ENCODE measurements at regions not wholly inside any gene's neighbourhood (a gene's known extent, or its start where the extent isn't known, plus 50 kb on each side); places are given as distances from the start of the nearest gene placed in this dataset.
"Not testable (repeated sequence)": the region's sequence is repeated elsewhere in the genome, so short reads cannot be mapped to it uniquely, and the experiment has no call there.

DNA sequence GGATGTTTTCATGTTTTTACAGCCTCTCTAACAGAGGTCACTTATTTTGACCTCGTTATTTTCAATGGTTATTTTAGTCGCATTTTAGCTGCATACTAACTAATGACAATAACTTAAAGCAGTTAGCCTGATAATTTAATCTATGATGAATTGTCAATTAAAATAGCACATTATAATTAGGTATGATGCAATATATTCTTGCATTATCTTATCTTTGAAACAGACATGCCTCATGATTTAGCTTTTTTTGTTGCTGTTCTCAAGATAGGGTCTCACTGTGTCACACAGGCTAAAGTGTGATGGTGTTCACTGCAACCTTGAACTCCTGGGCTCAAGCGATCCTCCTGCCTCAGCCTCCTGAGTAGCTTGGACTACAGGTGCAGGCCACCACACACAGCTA lies 126.4 kb downstream of the KBTBD2 start:
- H3K27me3 ChIP-seq (ENCODE audit: control insufficient read depth in 3 of 3, insufficient read depth in 3 of 3, low read length in 3 of 3), result peaks cover 0 to 4% (median 0%) of the 10 kb centered on the region in 3 donors
- no peak overlapping the region for H3K4me3 ChIP-seq (ENCODE audit: low read length in 3 of 3)
- H3K9ac ChIP-seq (ENCODE audit: low read depth in 1 of 3, low read length in 3 of 3), result no peak overlapping the region
- H3K9me3 ChIP-seq (ENCODE audit: control insufficient read depth in 3 of 3, low read length in 3 of 3), result no peaks in the 10 kb centered on the region
- no peaks in the 10 kb centered on the region for H3K4me1 ChIP-seq (ENCODE audit: control insufficient read depth in 3 of 3, insufficient read depth in 3 of 3, low read length in 3 of 3)
- no peak overlapping the region for H3K27ac ChIP-seq (ENCODE audit: low read depth, low read length)
- no peaks in the 10 kb centered on the region for H3K36me3 ChIP-seq (ENCODE audit: control insufficient read depth in 3 of 3, insufficient read depth in 3 of 3, low read length in 3 of 3)

DNA sequence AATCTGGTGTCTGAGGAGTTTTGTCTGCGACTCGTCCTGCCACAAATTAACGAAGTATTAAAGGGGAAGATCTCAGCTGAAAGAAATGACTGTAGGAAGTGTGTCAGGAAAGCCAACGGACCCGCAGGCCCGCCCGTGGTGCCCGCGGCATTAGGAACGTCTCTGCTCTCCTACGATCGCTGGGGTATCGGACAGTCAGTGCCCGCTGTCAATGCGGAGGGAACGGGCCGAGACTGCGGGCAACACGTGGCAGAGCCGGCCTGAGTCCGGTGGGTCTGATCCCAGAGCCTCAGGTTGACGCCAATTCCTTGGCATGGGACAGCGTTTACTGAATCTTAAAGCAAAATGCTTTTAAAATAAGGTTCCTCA lies 128.7 kb downstream of the KBTBD2 start:
- no peaks in the 10 kb centered on the region for H3K9me3 ChIP-seq (ENCODE audit: control insufficient read depth in 3 of 3, low read length in 3 of 3)
- no peak overlapping the region for H3K9ac ChIP-seq (ENCODE audit: low read depth in 1 of 3, low read length in 3 of 3)
- no peaks in the 10 kb centered on the region for H3K4me1 ChIP-seq (ENCODE audit: control insufficient read depth in 3 of 3, insufficient read depth in 3 of 3, low read length in 3 of 3)
- H3K4me3 ChIP-seq (ENCODE audit: low read length in 3 of 3), result no peak overlapping the region
- H3K36me3 ChIP-seq (ENCODE audit: control insufficient read depth in 3 of 3, insufficient read depth in 3 of 3, low read length in 3 of 3), result no peaks in the 10 kb centered on the region
- H3K27ac ChIP-seq (ENCODE audit: low read depth, low read length), result no peak overlapping the region
- peaks cover 0 to 4% (median 0%) of the 10 kb centered on the region in 3 donors for H3K27me3 ChIP-seq (ENCODE audit: control insufficient read depth in 3 of 3, insufficient read depth in 3 of 3, low read length in 3 of 3)

DNA sequence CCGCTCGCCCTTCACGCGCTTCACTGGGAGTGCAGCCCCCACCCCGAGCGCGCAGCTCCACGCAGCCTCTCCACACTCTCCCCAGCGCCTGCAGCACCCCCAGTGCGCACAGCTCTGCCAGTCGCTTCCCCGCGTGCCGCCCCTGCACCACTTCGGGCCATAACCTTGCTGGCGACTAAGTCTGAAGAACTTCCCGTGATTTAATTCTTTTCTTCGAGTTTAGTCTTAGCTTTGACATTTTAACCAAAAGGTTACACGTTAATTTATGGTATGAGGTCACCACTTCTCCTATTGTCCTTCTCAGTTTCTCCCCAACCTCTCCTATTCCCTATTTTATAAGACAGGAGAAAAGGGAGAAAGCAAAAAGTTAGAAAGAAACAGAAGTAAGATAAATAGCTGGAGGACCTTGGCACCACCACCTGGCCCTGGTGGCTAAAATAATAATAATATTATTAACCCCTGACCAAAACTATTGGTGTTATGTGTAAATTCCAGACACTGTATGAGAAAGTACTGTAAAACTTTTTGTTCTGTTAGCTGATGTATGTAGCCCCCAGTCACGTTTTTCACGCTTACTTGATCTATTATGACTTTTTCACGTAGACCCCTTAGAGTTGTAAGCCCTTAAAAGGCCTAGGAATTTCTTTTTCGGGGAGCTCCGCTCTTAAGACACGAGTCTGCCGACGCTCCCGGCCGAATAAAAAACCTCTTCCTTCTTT lies 129.2 kb downstream of the KBTBD2 start:
- not testable (repeated sequence) for H3K4me3 ChIP-seq (ENCODE audit: low read length in 3 of 3); H3K9ac ChIP-seq (ENCODE audit: low read depth in 1 of 3, low read length in 3 of 3); H3K27ac ChIP-seq (ENCODE audit: low read depth, low read length); H3K4me1 ChIP-seq (ENCODE audit: control insufficient read depth in 3 of 3, insufficient read depth in 3 of 3, low read length in 3 of 3); H3K27me3 ChIP-seq (ENCODE audit: control insufficient read depth in 3 of 3, insufficient read depth in 3 of 3, low read length in 3 of 3); H3K36me3 ChIP-seq (ENCODE audit: control insufficient read depth in 3 of 3, insufficient read depth in 3 of 3, low read length in 3 of 3); H3K9me3 ChIP-seq (ENCODE audit: control insufficient read depth in 3 of 3, low read length in 3 of 3)

DNA sequence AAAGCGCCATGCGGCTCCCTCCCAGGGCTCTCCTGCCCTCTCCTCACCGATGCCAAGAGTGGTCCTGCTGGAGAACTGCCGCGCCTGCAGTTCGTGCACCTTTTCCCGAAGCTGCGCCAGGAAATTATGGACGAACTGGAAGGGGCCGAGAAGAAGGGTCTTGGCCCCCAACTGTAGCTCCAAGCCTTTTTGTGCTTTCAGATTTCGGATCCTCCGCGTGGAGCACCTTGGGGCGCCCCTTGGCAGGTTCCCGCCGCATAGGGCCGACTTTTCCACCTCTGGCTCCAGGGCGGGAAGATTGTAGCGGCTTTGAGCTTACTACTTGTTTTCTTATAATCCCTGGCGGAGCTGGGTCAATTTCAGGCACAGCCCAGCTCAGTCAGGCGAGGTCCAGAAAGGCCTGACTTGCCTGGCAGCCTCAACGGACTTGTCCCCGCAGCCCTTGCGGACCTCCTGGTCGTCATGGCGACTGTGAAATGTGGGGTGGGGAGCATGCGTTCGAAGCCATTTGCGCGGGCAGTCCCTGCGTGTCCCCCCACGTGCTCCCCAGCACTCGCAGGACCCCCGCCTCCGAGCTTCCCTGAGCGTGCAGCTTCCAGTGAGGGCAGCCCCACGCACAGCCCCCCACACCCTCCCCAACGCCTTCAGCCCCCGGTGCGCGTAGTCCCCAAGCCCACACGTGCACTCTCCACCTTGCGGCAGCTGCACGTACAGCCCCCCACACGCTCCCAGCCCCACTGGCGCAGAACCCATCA lies 129.9 kb downstream of the KBTBD2 start:
- Histone ChIP-seq H3K36me3 (ENCODE audit: control insufficient read depth in 3 of 3, insufficient read depth in 3 of 3, low read length in 3 of 3) (no peaks in the 10 kb centered on the region), H3K9ac (ENCODE audit: low read depth in 1 of 3, low read length in 3 of 3) (no peak overlapping the region), H3K27me3 (ENCODE audit: control insufficient read depth in 3 of 3, insufficient read depth in 3 of 3, low read length in 3 of 3) (peaks cover 0 to 4% (median 0%) of the 10 kb centered on the region in 3 donors), H3K4me3 (ENCODE audit: low read length in 3 of 3) (no peak overlapping the region), H3K9me3 (ENCODE audit: control insufficient read depth in 3 of 3, low read length in 3 of 3) (no peaks in the 10 kb centered on the region), H3K27ac (ENCODE audit: low read depth, low read length) (no peak overlapping the region), H3K4me1 (ENCODE audit: control insufficient read depth in 3 of 3, insufficient read depth in 3 of 3, low read length in 3 of 3) (no peaks in the 10 kb centered on the region)

DNA sequence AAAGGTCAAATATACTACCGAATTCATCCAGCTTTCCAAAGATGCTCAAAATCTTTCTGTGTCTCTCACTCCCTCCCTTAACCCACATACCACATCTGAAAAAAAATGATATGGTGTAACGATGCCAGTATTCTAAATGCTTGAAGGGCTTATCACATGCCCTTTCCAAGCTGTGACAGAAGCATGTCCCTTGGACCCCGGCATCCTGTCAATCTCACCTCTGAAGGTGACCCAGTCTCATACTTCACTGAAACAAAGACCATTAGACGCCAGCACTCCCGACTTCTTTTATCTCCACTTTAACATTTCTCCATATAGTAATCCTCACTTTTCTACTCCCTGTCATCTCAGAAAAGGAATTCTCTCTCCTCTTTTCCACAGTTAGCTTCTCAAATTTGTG lies 130.8 kb downstream of the KBTBD2 start:
- not testable (repeated sequence) for H3K4me1 ChIP-seq (ENCODE audit: control insufficient read depth in 3 of 3, insufficient read depth in 3 of 3, low read length in 3 of 3); H3K27me3 ChIP-seq (ENCODE audit: control insufficient read depth in 3 of 3, insufficient read depth in 3 of 3, low read length in 3 of 3); H3K4me3 ChIP-seq (ENCODE audit: low read length in 3 of 3); H3K9me3 ChIP-seq (ENCODE audit: control insufficient read depth in 3 of 3, low read length in 3 of 3); H3K9ac ChIP-seq (ENCODE audit: low read depth in 1 of 3, low read length in 3 of 3); H3K27ac ChIP-seq (ENCODE audit: low read depth, low read length); H3K36me3 ChIP-seq (ENCODE audit: control insufficient read depth in 3 of 3, insufficient read depth in 3 of 3, low read length in 3 of 3)

DNA sequence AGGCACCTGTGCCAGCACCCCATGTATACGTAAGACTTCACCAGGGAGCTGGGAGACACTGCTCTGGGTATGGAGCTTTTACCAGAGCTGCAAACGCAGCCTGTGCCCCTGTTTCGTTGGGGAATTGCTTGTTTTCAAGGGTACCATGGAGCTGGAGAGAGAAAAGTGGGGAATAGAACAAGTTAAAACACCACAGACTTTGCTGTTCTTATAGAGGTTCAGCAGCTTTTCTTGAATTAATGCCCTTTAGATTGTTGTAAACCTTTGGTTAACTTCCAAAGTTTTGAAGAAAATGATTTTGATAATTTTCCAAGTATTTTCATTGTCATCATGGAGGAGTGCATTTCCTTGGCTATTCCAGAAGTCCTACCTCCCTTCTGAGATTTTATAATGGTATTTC lies 131.7 kb downstream of the KBTBD2 start:
- not testable (repeated sequence) for H3K27me3 ChIP-seq (ENCODE audit: control insufficient read depth in 3 of 3, insufficient read depth in 3 of 3, low read length in 3 of 3); H3K4me1 ChIP-seq (ENCODE audit: control insufficient read depth in 3 of 3, insufficient read depth in 3 of 3, low read length in 3 of 3); H3K36me3 ChIP-seq (ENCODE audit: control insufficient read depth in 3 of 3, insufficient read depth in 3 of 3, low read length in 3 of 3); H3K9me3 ChIP-seq (ENCODE audit: control insufficient read depth in 3 of 3, low read length in 3 of 3); H3K9ac ChIP-seq (ENCODE audit: low read depth in 1 of 3, low read length in 3 of 3); H3K27ac ChIP-seq (ENCODE audit: low read depth, low read length); H3K4me3 ChIP-seq (ENCODE audit: low read length in 3 of 3)

DNA sequence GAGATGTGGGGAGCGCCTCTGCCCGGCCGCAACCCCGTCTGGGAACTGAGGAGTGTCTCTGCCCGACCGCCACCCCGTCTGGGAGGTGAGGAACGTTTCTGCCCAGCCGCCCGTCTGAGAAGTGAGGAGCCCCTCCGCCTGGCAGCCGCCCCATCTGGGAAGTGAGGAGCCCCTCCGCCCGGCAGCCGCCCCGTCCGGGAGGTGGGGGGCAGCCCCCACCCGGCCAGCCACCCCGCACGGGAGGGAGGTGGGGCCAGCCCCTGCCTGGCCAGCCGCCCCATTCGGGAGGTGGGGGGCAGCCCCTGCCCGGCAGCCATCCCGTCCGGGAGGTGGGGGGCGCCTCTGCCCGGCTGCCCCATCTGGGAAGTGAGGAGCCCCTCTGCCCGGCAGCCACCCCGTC lies 137.7 kb downstream of the KBTBD2 start:
- not testable (repeated sequence) for H3K36me3 ChIP-seq (ENCODE audit: control insufficient read depth in 3 of 3, insufficient read depth in 3 of 3, low read length in 3 of 3); H3K4me1 ChIP-seq (ENCODE audit: control insufficient read depth in 3 of 3, insufficient read depth in 3 of 3, low read length in 3 of 3); H3K4me3 ChIP-seq (ENCODE audit: low read length in 3 of 3); H3K27me3 ChIP-seq (ENCODE audit: control insufficient read depth in 3 of 3, insufficient read depth in 3 of 3, low read length in 3 of 3); H3K9ac ChIP-seq (ENCODE audit: low read depth in 1 of 3, low read length in 3 of 3); H3K27ac ChIP-seq (ENCODE audit: low read depth, low read length); H3K9me3 ChIP-seq (ENCODE audit: control insufficient read depth in 3 of 3, low read length in 3 of 3)

DNA sequence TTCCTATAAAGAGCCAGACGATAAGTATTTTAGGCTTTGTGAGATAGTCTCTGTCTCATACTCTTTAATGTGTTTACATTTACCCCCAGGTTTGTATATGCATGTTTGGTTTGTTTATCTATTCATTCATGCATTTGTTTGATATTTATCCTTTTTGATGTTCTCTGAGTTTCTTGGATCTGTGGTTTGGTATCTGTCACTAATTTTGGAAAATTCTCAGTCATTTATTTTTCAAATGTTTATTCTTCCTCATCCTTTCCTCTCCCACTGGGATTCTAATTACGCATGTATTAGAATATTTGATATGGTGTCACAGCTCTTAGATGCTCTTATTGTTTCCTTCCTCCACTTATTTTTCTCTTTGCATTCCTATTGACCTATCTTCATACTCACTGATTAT lies 143.2 kb downstream of the KBTBD2 start:
- H3K4me3 ChIP-seq (ENCODE audit: low read length in 3 of 3); H3K9ac ChIP-seq (ENCODE audit: low read depth in 1 of 3, low read length in 3 of 3); H3K9me3 ChIP-seq (ENCODE audit: control insufficient read depth in 3 of 3, low read length in 3 of 3); H3K27me3 ChIP-seq (ENCODE audit: control insufficient read depth in 3 of 3, insufficient read depth in 3 of 3, low read length in 3 of 3); H3K4me1 ChIP-seq (ENCODE audit: control insufficient read depth in 3 of 3, insufficient read depth in 3 of 3, low read length in 3 of 3); H3K36me3 ChIP-seq (ENCODE audit: control insufficient read depth in 3 of 3, insufficient read depth in 3 of 3, low read length in 3 of 3); H3K27ac ChIP-seq (ENCODE audit: low read depth, low read length): not testable (repeated sequence)

DNA sequence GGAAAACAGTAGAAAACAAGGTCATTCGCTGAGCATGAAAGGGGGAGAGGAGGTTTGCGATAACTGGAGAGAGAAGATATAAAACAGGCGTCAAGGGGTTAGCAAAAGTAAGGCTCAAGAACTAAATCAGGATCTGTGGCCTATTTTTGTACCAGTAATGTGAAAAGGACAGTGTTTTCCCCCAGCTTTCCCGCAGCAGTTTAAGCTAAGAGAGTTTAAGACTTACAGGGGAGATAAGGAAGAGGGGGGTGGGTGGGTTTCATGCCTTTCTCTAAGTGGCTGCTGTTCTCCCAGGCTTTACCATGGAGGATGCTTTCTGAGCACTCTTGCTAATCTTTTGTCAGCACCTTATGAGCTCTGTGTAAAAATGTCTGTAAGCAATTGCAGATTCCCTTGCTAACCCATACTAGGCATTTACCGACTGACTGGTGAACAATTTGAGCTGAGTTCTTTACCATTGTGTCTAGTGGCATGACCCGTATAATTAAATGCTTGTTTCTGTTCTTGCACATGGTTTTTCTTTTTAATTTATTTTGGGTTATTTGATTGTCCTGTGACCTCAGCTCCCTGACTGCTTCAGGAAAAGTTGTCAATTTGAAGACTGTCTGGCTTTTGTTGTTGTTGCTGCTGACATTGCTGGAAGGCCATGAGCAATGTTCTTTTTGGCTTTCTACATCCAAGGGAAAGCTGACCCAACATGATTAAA lies 144.0 kb downstream of the KBTBD2 start:
- not testable (repeated sequence) for H3K4me1 ChIP-seq (ENCODE audit: control insufficient read depth in 3 of 3, insufficient read depth in 3 of 3, low read length in 3 of 3); H3K4me3 ChIP-seq (ENCODE audit: low read length in 3 of 3); H3K27me3 ChIP-seq (ENCODE audit: control insufficient read depth in 3 of 3, insufficient read depth in 3 of 3, low read length in 3 of 3); H3K9ac ChIP-seq (ENCODE audit: low read depth in 1 of 3, low read length in 3 of 3); H3K36me3 ChIP-seq (ENCODE audit: control insufficient read depth in 3 of 3, insufficient read depth in 3 of 3, low read length in 3 of 3); H3K9me3 ChIP-seq (ENCODE audit: control insufficient read depth in 3 of 3, low read length in 3 of 3); H3K27ac ChIP-seq (ENCODE audit: low read depth, low read length)

DNA sequence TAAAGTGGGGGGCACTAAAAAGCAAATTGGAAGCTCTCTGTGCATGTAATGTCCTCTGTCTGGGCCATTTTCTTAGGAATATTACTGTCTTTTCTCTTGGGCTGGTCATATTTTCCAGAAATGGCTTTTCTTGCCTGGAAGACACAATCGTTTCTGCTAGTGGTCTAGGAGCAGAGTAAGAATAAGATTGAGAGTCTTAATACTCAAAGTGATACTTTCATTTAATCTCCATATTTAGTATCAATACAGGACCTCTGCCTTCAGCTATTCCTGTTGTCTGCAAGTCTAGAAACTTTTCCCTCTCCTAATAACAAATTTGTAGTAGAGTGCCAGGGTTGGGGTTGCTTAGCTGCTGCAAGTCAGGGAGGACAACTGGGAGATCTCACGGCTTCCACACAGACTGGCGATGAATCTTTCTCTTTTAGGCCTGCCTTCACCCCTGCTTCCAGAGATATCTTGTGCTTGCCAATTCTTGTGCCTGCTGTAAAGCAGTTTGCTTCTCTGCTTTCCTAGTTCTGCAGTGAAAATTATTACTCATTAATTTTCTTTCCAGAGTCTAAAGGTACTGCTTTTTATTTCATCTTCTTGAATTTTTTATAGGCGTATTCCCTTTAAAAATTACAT lies 149.6 kb downstream of the KBTBD2 start:
- not testable (repeated sequence) for H3K9ac ChIP-seq (ENCODE audit: low read depth in 1 of 3, low read length in 3 of 3); H3K9me3 ChIP-seq (ENCODE audit: control insufficient read depth in 3 of 3, low read length in 3 of 3); H3K4me3 ChIP-seq (ENCODE audit: low read length in 3 of 3); H3K27ac ChIP-seq (ENCODE audit: low read depth, low read length); H3K4me1 ChIP-seq (ENCODE audit: control insufficient read depth in 3 of 3, insufficient read depth in 3 of 3, low read length in 3 of 3); H3K27me3 ChIP-seq (ENCODE audit: control insufficient read depth in 3 of 3, insufficient read depth in 3 of 3, low read length in 3 of 3); H3K36me3 ChIP-seq (ENCODE audit: control insufficient read depth in 3 of 3, insufficient read depth in 3 of 3, low read length in 3 of 3)
